Activated CD4-positive, alpha-beta T cell treated with anti-CD3 and anti-CD28 coated beads for 1 hour (primary cell): ENCODE measurements at regions not wholly inside any gene's neighbourhood (a gene's known extent, or its start where the extent isn't known, plus 50 kb on each side); places are given as distances from the start of the nearest gene placed in this dataset.
"Not testable (repeated sequence)": the region's sequence is repeated elsewhere in the genome, so short reads cannot be mapped to it uniquely, and the experiment has no call there.

ENCODE experiments used
- DNase-seq: peaks from one replicate; pipeline ENCODE4 v3.0.0-alpha.2; 2020

DNA sequence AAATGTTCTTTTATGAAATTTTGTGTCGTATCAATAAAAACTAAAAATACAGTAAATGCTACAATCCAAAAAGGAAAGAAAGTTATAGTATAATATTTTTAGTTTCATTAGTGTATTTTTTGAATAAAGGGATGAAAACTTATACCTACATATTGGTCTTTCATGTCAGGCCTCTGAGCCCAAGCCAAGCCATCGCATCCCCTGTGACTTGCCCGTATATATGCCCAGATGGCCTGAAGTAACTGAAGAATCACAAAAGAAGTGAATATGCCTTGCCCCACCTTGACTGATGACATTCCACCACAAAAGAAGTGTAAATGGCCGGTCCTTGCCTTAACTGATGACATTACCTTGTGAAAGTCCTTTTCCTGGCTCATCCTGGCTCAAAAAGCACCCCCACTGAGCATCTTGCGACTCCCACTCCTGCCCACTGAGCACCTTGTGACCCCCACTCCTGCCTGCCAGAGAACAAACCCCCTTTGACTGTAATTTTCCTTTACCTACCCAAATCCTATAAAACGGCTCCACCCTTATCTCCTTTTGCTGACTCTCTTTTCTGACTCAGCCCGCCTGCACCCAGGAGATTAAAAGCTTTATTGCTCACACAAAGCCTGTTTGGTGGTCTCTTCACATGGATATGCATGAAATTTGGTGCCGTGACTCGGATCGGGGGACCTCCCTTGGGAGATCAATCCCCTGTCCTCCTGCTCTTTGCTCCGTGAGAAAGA, 108.2 kb upstream of the PELI1 start:
- not testable (repeated sequence) for DNase-seq

DNA sequence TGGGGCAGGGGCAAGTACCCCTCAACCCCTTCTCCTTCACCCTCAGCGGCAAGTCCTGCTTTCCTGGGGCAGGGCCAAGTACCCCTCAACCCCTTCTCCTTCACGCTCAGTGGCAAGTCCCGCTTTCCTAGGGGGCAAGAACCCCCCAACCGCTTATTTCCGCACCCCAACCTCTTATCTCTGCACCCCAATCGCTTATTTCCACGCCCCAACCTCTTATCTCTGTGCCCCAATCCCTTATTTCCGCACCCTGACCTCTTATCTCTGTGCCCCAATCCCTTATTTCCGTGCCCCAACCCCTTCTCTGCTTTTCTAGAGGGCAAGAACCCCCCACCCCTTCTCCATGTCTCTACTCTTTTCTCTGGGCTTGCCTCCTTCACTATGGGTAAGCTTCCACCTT, 109.2 kb upstream of the PELI1 start:
- DNase-seq, result not testable (repeated sequence)

DNA sequence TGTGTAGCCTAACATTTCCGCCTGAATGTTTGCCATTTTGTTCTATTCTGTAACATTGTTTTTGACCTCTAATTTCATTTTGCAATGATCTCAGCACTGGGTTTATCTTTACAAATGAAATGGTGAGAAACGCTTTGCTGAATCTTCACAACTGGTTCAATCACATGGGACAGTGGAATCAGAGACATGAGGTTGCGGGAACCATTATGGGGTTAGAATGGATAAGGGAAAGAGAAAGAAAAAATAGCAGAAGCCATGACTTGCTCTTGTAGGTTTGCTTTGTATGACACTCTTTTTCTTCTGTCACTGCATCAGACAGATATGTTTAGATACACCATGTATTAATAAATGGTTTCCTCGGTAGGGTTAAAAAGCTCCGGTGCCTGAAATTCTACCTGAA, 114.3 kb upstream of the PELI1 start:
- DNase-seq, result no peak

DNA sequence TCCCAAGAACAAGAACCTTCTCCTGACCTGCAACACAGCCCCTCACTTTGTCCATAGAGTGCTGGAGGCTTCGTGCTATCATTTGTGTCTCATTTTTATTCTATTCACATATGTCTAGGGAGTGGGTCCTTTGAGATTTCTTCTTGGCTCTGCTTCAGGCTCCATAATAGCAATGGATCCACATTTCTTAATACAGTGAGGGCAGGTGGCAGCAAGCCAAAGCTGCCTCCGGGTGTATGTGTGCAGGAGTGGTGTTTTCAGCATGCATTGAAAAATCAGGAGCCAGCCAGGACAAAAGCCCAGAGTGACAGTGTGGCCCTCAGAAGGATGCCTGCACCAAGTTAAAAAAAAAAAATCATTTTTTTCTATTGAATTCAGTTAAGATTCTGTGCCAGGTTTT, 115.1 kb upstream of the PELI1 start:
- no peak for DNase-seq

DNA sequence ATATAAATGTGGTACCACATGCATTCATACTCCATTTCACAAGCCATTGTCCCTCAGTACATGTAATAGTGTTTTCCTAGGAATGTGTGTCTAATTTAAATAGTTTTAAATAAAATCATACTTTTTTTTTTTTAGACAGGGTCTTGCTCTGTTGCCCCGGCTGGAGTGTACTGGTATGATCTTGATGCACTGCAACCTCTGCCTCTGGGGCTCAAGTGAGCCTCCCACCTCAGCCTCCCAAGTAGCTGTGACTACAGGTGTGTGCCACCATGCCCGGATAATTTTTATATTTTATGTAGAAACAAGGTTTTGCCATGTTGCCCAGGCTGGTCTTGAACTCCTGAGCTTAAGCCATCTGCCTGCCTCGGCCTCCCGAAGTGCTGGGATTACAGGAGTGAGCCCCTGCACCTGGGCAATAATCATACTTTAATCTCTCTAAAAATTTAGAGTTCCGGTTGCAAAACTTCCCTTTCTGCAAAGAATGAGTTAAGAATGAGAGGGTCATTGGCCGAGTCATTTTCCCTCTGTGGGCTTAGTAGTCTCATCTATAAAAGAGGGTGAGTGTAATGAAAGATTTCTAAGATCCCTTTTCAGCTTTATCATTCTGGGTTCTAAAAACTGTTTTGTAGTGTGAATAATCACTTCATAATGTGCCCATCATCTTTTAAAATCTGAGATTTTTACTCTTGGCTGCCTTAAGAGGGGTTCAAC, 116.0 kb upstream of the PELI1 start:
- DNase-seq, result no peak

DNA sequence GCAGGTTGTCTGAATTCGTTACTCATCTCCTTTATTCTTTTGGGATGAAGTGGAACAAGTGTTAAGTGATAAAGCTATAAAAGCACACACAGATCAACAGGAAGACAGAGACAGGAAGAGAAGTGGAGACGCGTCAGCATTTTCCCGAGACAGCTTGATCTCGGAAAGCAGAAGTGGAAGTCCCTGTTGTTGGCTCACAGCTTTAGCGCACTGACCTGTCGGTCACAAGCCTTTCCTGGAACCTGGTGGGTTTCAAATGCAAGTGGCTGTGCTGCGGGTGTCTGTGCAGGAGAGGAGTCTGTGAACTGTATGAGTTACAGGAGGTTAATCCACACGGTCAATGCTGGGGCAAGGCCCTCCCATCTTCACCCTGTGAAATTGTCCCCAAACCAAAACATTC, 116.6 kb upstream of the PELI1 start:
- DNase-seq, result no peak

DNA sequence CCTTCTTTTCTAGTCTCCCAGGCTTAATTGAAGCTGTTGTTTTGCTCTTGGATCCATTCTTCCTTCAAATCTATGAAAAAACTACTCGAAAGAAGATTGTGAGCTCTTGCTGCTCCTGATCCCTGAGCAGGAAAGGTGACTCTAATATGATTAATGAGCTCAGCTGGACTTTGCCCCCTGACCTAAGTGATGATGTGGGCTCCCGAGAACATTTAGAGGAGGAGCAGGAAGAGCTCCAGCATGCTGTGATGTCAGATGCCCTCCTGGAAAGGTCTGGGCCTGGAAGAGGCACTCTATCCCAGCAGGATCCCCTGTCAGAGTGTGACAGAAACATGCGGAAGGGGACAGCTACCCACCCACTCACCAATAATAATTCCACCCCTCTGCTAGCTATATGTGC, 117.9 kb upstream of the PELI1 start:
- DNase-seq, result no peak

DNA sequence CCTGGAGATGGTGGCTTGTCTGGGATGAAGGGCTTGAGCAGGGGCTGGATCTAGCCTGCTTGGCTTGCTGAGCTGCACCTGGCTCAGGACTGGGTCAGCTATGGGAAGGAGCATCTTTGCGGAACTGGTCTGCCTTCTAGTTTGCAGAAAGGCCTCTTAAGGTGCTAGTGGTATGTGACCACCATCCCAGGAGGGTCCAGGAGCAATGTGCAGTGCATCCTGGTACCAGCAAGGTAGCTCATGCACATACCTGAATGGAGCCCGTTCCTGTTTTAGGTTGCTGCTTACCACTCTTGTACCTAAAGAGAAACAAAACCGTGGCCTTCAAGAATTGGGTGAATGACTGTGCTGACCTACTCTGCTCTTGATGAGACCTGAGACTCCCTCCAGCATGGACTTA, 118.6 kb upstream of the PELI1 start:
- no peak for DNase-seq

DNA sequence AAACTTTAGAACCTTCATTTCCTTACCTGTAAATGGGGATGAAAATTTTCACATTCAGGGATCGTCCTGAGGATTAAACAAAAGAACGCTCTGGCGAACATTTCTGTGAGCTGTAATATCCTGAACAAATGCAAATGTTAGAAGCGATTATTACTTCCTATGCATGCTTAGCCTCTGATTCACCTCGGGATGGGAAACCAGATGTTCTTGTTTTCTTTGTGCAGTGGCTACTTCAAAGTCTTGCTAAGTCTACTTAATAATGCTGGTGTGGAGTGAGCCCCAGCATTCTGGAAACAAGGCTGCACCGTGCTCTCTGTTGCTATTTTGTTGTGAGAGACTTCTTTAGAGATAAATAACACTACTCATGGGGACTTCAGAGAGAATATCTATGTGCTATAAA, 119.1 kb upstream of the PELI1 start:
- no peak for DNase-seq

DNA sequence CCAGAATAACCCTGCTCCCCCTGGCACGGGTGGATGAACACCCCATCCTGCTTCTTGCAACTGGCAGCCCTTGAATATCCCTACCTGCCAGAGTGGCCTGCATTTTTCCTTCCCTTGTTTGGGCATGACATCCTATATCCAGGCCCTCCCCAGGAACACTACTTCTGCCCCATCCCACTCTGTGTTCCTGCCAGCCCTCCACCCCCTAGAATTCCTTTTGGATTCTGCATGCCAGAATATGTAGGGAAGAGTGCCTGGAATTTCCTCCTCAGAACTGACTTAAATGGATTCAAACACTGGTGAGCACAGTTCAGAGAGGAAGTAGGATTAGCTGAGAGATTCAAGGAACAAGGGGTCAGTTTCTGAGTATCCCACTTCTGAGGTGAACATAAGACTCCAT, 123.5 kb upstream of the PELI1 start:
- DNase-seq, result no peak

DNA sequence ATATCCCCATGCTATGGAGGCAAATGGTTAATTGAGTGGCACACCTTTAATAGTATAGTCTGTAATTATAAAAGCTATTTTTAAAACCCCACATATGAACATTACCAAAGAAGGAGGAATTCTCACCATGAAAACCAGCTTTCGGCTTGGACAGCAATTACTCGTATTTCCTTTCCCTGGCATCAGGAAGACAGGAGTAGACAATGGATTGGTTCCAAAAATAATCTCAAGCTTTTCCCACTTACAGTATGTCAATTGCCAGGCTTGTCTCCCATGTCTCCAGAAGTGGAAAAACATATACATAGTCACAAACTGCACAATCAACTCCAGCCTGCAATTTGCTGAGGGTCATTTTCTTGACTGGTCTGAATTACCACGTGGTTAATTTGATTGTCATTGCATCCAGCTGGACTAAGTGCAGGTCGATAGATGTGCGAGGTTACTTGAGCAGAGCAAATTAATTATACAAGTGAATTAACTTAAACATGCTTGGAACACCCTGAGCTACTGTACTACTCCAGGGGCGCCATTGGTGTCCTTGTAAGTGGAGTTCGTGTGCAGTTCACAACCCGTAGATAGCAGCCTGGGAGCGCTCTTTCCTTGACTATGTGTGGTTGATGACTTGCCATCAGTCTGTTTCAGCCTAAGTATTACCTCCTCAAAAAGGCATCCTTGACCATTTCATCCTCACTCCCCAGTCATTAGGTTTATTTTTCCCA, 124.3 kb upstream of the PELI1 start:
- DNase-seq, result no peak

DNA sequence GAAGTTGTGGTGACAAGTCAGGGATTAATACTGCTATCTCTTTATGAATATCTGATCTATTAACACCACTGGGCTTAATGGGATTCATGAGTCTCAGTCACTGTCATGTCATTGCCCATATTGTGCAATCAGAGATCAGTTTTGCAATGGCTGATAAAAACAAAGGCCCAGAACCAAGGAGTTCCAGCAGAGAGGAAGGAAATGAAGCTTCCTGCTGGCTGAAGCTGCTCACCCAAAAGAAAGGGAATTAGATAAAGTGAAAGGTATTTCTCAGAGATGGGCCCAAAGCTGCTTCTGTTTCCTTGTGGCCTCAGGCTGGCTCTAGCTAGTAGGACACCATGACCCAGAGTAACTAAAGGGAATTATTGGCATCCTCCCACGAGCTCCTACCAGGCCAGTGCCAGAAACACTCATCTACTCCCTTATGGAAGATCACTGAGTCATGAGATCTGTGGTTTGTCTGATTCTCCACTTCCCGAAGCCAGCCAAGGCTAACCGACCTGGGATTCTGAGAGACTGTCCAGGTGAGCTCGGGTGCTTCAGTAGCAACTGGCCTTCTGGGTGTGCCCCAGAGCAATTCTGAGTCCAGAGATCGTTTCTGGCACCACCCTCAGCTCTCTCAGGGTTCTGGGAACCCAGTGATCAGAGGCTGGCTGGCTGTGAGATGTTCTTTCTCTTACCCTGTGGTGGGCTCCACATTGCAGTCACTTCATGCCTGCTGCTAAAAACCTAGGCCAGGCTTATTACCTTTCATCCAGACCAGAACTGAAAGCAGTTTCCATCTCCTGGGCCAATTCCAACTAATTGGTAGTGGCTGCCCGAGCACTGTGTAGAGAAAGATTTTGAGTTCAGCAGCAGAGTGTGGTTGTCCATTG, 129.5 kb upstream of the PELI1 start:
- DNase-seq, result no peak

DNA sequence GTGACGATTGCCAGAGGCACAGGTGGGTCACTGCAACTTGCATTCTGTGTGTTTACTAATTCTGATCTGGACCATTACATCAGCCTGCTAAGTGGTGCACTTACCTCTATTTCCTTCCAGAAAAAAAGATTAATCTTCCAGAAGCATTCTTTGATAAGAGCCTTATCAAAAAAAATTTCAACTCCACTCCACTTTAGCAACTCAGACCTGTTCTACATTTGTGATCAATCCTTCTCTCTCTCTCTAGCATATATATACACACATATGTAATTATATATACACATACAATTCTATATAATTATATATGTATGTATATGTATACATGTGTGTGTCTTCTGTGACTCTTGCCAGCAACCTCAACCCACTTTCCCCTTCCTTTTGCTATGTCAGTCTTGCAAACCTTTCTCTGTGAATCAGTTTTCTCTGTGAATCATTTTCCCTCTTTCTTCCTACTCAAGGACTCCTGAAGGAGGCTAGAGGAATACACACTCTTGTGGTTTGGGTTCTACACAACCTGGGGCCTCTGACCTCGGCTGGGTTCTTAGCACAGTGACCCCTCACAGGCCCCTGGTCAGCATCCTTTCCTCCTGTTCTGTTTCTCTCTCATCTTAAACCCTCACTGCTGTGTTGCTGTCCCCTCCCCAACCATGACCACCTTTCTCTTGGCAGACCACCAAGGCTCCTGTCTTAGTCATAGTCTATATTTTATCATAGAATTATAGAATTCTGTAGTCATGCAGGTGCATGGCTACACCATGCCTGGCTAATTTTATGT, 130.4 kb upstream of the PELI1 start:
- DNase-seq, result no peak

DNA sequence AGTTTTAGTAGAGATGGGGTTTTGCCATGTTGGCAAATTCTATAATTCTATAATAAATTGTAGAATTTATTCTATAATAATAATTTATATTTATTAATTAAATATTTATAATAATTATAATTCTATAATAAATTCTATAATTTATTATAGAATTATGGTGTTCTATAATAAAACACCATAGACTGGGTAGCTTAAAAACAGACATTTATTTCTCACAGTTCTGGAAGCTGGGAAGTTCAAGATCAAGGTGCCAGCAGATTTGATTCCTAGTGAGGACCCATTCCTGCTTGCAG, 130.9 kb upstream of the PELI1 start:
- no peak for DNase-seq

DNA sequence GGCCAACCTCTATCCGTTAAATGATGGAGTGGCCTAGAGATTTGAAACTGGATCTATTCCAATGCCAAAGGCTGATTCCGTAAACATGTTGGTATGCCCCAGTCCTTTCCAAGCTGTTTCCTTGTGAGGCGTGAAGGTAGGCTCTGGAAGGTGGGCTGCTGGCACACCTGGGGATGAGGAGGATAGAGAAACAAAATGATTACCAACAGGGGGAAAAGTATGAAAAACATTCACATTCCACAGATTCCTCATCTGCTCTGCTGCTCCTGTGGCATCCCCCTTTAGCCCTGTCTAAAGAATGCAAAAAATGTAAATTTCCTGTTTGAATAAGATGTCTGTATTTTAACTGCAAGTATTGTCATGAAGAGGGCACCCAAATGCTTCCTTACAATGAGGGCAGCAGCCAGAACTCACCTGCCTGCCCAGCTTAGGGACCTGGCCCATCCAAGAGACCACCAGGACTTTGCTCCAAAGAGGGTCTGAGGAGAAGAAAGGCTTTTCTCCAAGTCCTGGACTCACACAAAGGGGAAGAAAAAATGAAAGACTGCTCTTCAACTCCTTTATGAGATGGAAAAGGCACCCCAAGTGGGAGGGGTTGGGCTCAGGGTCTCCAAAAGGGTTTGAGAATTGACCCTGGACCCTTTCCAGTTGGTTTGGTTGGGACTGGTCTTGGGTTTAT, 132.3 kb upstream of the PELI1 start:
- DNase-seq, result no peak

DNA sequence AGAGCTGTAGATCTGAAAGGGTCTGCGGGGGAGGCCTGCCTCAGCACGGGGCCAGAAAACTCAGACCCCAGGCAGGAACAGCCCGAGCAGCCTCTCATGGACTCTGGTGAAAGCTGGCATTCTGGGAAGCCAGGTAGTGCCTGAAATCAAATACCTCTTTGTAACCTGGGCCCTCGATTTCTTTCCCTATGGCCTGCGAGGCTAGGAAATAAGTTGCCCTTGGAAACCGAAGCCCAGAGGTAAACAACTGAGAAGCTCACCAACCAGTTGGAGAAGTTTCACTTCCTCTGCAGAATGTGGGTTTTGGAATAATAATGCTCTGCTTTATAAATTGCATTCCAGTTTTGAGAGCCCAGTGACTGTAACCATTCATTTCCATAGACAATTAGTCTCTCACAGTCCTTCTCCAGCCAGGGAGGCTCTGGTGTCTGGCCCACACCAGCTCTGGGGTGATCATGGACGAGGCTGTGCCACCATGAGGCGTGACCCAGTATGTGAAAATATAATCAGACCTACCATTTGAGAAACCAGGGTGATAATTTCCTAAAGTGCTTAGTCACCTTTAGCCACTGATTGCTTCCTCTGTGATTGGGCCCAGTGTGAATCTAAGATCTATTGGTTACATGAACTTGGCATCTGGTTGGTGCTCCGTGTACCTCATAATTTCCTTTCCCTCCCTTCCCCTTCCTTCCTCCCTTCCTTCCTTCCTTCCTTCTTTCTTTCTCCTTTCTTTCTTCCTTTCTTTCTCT, 133.1 kb upstream of the PELI1 start:
- no peak for DNase-seq

DNA sequence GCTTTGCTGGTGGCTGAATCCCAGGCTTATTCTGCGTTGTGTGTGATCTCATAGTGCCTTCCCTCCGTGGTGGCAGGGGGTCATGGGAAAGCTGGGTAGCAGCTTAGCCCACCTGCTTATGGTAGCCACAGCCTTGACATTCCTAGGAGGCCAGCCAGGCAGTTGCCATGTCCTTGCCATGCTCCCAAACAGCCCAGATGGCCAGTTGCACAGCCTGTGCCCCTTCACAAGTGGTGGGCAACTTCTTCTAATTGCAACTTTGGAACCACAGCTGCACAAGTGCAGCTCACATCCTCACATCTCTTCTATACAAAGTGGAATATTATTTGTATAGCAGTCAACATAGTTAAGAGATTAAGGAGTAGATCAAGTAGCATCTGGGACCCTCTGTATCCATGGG, 136.6 kb upstream of the PELI1 start:
- DNase-seq, result not testable (repeated sequence)

DNA sequence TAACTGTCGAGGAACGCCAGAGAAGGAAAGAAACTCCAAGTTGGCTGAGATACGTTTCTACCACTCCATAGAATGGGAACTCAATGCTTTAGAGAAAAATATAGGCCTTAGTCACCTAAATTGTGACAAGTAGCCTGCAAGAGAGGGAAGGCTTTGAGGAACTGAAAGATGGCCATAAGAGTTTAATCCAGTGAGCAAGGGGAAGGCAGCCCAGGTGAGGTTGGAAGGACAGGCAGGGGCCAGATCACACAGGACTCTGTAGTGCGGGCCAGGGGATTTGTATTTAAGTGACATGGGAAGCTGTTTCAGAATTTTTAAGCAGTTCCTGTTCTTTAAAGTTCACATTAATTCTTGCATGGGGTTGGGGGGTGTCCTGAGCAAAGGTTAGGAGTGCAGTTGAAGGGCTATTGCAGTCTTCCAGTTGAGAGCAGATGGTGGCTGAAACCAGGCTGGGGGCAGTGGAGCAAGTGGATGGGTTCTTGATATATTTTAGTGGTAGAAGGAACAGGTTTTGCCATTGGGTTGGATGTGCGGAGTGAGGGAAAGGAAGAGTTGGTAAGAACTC, 138.9 kb upstream of the PELI1 start:
- DNase-seq, result no peak

DNA sequence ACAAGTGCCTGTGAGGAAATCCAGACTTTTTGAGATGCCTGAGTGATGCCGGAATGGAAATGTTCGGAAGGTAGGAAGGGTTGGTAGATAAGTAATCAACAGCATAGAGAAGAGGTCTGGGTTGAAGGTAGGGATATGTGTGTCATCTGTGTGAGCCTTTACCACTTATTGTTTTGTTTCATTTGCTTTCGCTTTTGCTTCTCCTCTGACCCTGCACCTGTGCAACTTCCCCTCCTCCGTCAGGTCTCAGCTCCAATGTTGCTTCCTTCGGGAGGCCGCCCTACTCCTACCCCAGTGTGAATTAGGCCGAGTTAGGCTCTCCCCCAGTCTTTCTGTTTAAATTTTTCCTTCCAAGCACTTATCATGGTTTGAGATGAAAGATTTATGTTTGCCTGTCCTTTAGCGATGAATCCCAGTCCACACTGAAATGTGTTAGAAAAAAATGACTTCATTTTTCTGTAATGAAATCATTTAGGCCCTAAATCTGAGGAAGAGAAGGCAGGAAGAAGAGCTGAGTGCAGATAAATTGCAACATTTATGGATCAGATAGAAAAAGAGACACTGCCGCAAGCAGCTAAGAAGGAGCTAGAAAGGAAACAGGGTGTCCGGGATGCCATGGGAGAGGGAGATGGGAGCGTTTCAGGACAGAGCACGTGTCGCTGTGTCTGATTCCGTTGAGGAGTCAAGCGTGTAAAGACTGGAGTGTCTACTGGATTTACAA, 139.6 kb upstream of the PELI1 start:
- no peak for DNase-seq

DNA sequence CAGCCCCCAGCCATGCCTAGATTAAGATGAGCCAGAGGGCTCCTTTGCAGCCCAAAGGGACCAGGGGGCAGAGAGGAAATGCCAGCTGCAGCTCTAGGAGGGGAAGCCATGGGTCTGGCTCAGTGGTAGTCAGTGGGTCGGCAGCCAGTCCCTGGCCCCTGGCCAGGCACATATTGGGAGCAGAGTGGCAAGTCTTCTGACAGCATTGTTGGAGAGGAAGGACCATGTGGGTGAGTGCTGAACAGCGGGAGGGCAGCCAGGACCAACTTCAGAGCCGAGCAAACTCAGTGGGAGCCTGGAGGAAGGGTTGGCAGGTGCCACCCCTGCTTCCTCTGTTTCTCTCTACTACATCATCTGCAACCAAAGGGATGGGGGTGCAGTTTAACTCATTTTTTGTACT, 140.5 kb upstream of the PELI1 start:
- DNase-seq, result no peak
